BLaER1 treated with 17β-estradiol and CSF1 and Interleukin-3, amounts not matched to agents 10 nM and 100 nM (cell line): ENCODE measurements at regions not wholly inside any gene's neighbourhood (a gene's known extent, or its start where the extent isn't known, plus 50 kb on each side); places are given as distances from the start of the nearest gene placed in this dataset.

Source experiments
- H3K27ac ChIP-seq, 11 experiments: shearing (Covaris generic); formaldehyde crosslinking; 2 replicates each; pipeline ENCODE4 v1.8.1; 2022
- H3K27me3 ChIP-seq, 11 experiments: shearing (Covaris generic); formaldehyde crosslinking; 2 replicates each; pipeline ENCODE4 v1.8.1; 2022
- H3K36me3 ChIP-seq, 11 experiments: shearing (Covaris generic); formaldehyde crosslinking; 2 replicates each; pipeline ENCODE4 v1.8.1; 2022
- H3K4me1 ChIP-seq, 10 experiments: shearing (Covaris generic); formaldehyde crosslinking; 2 replicates each; pipeline ENCODE4 v1.8.1; 2022
- H3K4me2 ChIP-seq, 11 experiments: shearing (Covaris generic); formaldehyde crosslinking; 2 replicates each; pipeline ENCODE4 v1.8.1; 2022
- H3K4me3 ChIP-seq, 10 experiments: shearing (Covaris generic); formaldehyde crosslinking; 2 replicates each; pipeline ENCODE4 v1.8.1; 2022
- H3K9ac ChIP-seq, 11 experiments: shearing (Covaris generic); formaldehyde crosslinking; 2 replicates each; pipeline ENCODE4 v1.8.1; 2022
- H3K9me3 ChIP-seq, 11 experiments: shearing (Covaris generic); formaldehyde crosslinking; replicated peaks in 1 of 11; 2 replicates each; pipeline ENCODE4 v1.8.1; 2022
- H4K20me1 ChIP-seq, 11 experiments: shearing (Covaris generic); formaldehyde crosslinking; 2 replicates each; pipeline ENCODE4 v1.8.1; 2022
- Cebpa-rat ChIP-seq, 11 experiments: shearing (Covaris generic); IDR thresholded peaks; 2 replicates each; pipeline ENCODE4 v1.8.1; 2022

DNA sequence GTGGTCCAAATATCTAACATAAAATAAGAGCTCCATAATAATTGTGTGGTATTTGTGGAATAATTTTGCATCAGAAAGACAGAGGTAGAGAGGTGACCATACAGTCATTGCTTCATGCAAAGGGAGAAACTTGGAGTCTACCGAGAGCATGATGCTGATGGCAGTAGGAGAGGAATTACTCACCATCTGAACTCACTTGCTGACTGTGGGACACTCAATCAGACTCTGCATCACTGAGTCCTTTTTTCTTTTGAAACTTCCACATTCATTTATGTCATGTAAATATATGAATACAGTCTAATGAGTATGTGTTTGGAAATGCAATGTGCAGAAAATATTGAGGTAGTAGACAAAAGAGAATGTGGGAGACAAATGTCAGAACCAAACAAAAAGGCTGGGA is 933.8 kb downstream of the REEP3 start:
- Histone ChIP-seq H3K27ac (no peak overlapping the region), H3K9me3 (peaks cover 0 to 6% (median 0%) of the 10 kb centered on the region in 11 experiments; a peak in 2 of 22 replicates), H3K4me2 (no peak overlapping the region), H4K20me1 (no peaks in the 10 kb centered on the region), H3K27me3 (no peaks in the 10 kb centered on the region), H3K4me3 (no peak overlapping the region), H3K4me1 (no peaks in the 10 kb centered on the region), H3K36me3 (no peaks in the 10 kb centered on the region), H3K9ac (no peak overlapping the region)
- TF ChIP-seq Cebpa-rat (IDR thresholded peaks at IDR 0.05) = no peak

DNA sequence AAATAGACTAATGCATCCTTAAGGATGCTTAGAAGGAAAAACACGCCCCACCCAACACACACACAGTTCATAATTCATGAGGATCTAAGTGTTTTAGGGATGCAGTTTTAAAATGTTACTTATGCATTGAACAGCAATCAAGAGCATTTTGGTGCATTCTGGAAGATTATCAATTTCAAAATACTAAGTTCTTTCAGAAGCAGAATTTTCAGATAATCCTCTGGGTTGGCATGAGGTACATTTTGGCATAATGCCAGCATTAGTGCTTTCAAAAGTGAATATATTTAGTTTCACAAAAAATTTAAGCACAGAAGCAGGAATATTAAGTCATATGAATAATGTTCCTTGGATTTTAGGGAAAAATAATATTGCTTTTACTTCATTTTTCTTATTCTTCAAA is 937.1 kb downstream of the REEP3 start:
- TF ChIP-seq Cebpa-rat (IDR thresholded peaks at IDR 0.05) = no peak
- H3K4me1 ChIP-seq = no peaks in the 10 kb centered on the region
- no peak overlapping the region for H3K4me3 ChIP-seq
- H3K9ac ChIP-seq = no peak overlapping the region
- no peaks in the 10 kb centered on the region for H3K36me3 ChIP-seq
- no peak overlapping the region for H3K4me2 ChIP-seq
- H3K27me3 ChIP-seq = no peaks in the 10 kb centered on the region
- H3K27ac ChIP-seq = no peak overlapping the region
- H3K9me3 ChIP-seq = peaks cover 0 to 17% (median 4%) of the 10 kb centered on the region in 11 experiments; a peak in 20 of 22 replicates
- no peaks in the 10 kb centered on the region for H4K20me1 ChIP-seq

DNA sequence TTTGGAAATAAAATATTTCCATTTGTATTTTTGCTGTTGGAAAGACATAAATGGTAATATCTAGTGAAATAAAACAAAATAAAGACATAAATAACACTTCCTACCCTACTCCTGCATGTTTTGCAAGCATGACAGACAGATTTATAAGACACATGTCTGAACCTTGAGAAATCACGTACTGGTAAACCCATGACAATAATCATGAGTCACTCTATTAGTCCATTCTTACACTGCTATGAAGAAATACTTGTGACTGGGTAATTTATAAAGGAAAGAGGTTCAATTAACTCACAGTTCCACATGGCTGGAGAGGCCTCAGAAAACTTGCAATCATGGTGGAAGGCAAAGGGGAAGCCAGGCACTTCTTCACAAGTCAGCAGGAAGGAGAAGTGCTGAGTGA is 942.2 kb downstream of the REEP3 start:
- Histone ChIP-seq H3K36me3 (no peaks in the 10 kb centered on the region; a peak in 1 of 22 replicates), H3K27me3 (no peaks in the 10 kb centered on the region), H4K20me1 (no peaks in the 10 kb centered on the region), H3K9ac (no peak overlapping the region), H3K27ac (no peak overlapping the region), H3K9me3 (peaks cover 20 to 32% (median 27%) of the 10 kb centered on the region in 11 experiments), H3K4me2 (no peak overlapping the region), H3K4me1 (no peaks in the 10 kb centered on the region), H3K4me3 (no peak overlapping the region)
- no peak for TF ChIP-seq Cebpa-rat (IDR thresholded peaks at IDR 0.05)

DNA sequence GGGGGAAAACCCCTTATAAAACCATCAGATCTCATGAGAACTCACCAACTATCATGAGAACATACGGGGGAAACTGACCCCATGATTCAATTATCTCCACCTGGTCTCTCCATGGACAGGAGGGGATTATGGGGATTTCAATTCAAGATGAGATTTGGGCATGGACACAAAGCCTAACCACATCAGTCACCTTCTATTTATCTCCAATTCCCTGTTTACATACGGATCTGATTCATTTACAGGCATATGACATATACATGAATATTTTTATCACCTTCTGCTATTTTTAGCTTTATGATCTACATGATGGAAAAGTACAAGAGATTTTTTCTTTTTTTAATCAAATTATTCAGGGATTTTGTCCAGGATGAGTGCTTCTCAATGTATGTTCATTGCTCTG is 944.5 kb downstream of the REEP3 start:
- H4K20me1 ChIP-seq = no peaks in the 10 kb centered on the region
- no peak overlapping the region for H3K4me2 ChIP-seq
- H3K27me3 ChIP-seq = no peaks in the 10 kb centered on the region
- H3K36me3 ChIP-seq = no peaks in the 10 kb centered on the region; a peak in 1 of 22 replicates
- TF ChIP-seq Cebpa-rat (IDR thresholded peaks at IDR 0.05) = no peak
- H3K4me1 ChIP-seq = no peaks in the 10 kb centered on the region
- H3K27ac ChIP-seq = no peak overlapping the region
- no peak overlapping the region for H3K9ac ChIP-seq
- H3K4me3 ChIP-seq = no peak overlapping the region
- peaks cover 20 to 32% (median 27%) of the 10 kb centered on the region in 11 experiments for H3K9me3 ChIP-seq

DNA sequence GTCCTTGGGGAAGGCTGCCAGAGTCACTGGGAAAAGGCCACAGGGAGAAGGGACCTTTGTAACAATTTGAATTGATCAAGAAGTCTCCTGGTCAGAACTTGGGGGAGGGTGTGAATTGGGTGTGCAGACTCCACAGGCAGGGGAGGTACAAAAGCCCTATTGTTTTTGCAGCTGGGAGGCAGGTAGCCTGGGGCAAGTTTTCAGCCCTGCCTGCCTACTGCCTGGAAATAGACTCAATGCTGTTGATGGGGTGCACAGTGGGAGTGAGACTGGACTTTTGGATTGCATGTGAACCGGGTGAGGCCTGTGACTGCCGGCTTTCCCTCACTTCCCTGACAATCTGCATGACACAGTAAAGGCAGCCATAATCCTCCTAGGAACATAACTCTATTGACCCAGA is 947.0 kb downstream of the REEP3 start:
- no peaks in the 10 kb centered on the region; a peak in 1 of 22 replicates for H3K36me3 ChIP-seq
- no peak overlapping the region for H3K4me3 ChIP-seq
- peaks cover 19 to 25% (median 22%) of the 10 kb centered on the region in 11 experiments for H3K9me3 ChIP-seq
- H4K20me1 ChIP-seq = no peaks in the 10 kb centered on the region
- no peak overlapping the region for H3K27ac ChIP-seq
- H3K4me1 ChIP-seq = no peaks in the 10 kb centered on the region
- H3K27me3 ChIP-seq = no peaks in the 10 kb centered on the region
- H3K9ac ChIP-seq = no peak overlapping the region
- no peak overlapping the region for H3K4me2 ChIP-seq
- TF ChIP-seq Cebpa-rat (IDR thresholded peaks at IDR 0.05) = no peak

DNA sequence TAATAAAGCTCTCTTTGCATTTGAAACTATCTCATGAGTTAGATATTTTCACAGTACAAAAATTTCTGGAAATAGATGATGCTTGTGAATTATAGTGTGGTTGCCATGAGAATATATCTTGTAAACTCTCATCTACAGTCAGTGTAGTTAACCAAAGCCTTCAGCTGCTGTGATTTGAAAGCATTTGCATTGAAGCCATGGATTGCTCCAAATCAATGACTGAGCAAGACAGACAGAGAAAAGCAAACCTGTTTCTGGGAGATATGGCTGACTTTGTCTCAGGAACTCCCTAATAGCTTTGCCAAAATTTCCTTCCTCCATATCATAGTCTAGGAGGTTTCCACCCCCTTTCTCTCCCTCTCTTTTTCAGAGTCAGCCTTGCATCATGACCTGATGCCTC is 955.3 kb downstream of the REEP3 start:
- Histone ChIP-seq H3K27me3 (no peaks in the 10 kb centered on the region), H3K36me3 (no peaks in the 10 kb centered on the region), H3K9me3 (peaks cover 0 to 8% (median 0%) of the 10 kb centered on the region in 11 experiments; a peak in 1 of 22 replicates), H3K9ac (no peak overlapping the region), H3K4me2 (no peak overlapping the region), H4K20me1 (no peaks in the 10 kb centered on the region), H3K27ac (no peak overlapping the region), H3K4me3 (no peak overlapping the region), H3K4me1 (no peaks in the 10 kb centered on the region)
- no peak for TF ChIP-seq Cebpa-rat (IDR thresholded peaks at IDR 0.05)

DNA sequence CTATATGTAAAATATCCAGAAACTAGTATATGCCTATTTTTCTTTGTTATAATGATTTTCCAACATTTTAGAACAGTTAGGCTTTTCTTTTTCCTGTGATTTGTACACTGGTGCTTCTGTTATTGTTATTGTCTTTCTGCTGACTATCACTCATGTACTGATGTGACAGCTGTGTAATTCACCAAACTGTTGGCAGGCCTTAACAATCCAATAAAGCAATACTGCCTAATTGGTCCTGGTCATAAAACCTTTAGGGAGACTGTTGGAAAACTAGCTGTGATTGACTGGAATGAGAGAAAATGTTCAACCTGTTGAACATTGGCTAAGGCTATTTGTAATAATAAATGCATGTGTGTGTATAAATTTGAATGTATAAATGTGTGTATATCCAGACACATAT is 956.6 kb downstream of the REEP3 start:
- H4K20me1 ChIP-seq = no peaks in the 10 kb centered on the region
- H3K36me3 ChIP-seq = no peaks in the 10 kb centered on the region
- H3K9ac ChIP-seq = no peak overlapping the region
- no peak overlapping the region for H3K4me3 ChIP-seq
- H3K4me2 ChIP-seq = no peak overlapping the region
- H3K4me1 ChIP-seq = no peaks in the 10 kb centered on the region
- no peaks in the 10 kb centered on the region for H3K27me3 ChIP-seq
- H3K9me3 ChIP-seq = peaks cover 0 to 8% (median 0%) of the 10 kb centered on the region in 11 experiments; a peak in 1 of 22 replicates
- H3K27ac ChIP-seq = no peak overlapping the region
- TF ChIP-seq Cebpa-rat (IDR thresholded peaks at IDR 0.05) = no peak

DNA sequence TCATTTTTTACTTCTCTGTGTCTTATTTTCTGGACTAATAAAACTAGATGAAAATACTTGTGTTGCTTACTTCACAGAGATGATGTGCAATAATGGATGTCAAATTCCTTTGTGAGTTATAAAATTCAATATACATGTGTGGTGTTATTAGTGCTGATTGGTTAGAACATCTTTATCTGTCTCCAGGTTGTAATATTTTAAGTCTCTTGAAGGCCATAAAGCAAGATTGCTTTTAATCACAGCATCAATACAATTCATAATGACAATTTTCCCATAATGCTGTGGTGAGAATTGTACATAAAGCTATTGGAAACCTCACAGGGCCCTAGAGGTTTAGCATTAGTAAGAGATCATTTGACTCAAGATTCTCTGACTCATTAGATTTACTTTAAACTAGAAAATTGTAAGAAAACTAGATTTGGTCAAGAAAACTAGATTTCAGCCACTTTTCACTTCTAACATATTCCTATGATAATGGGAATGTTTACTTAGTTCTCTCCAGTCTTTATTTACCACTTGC is 963.7 kb downstream of the REEP3 start:
- H3K9ac ChIP-seq = no peak overlapping the region
- no peaks in the 10 kb centered on the region for H3K4me1 ChIP-seq
- H3K27me3 ChIP-seq = no peaks in the 10 kb centered on the region
- no peak overlapping the region for H3K27ac ChIP-seq
- no peak for TF ChIP-seq Cebpa-rat (IDR thresholded peaks at IDR 0.05)
- no peaks in the 10 kb centered on the region for H4K20me1 ChIP-seq
- H3K36me3 ChIP-seq = no peaks in the 10 kb centered on the region
- H3K9me3 ChIP-seq = no peaks in the 10 kb centered on the region
- no peak overlapping the region for H3K4me2 ChIP-seq
- H3K4me3 ChIP-seq = no peak overlapping the region

DNA sequence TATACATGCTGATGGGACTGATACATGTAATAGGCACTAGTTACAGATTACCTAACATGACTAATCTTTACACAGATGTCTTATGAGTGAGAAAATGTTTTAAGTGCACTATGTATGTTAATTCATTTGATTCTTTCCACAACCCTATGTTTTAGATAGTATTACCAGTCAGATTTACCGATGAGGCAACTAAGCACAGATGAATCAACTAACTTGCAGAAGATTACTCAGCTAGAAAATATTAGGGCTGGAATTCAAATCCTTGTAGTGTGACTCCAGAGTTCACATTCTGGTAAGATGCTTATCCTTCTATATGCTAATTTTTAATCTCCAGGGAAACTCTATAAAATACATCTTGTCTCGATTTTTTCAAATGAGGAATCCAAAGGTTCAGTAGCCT is 964.9 kb downstream of the REEP3 start:
- Histone ChIP-seq H3K4me3 (no peak overlapping the region), H3K4me2 (no peak overlapping the region), H3K4me1 (no peaks in the 10 kb centered on the region), H3K27me3 (no peaks in the 10 kb centered on the region), H4K20me1 (no peaks in the 10 kb centered on the region), H3K9me3 (no peaks in the 10 kb centered on the region), H3K27ac (no peak overlapping the region), H3K36me3 (no peaks in the 10 kb centered on the region), H3K9ac (no peak overlapping the region)
- no peak for TF ChIP-seq Cebpa-rat (IDR thresholded peaks at IDR 0.05)

DNA sequence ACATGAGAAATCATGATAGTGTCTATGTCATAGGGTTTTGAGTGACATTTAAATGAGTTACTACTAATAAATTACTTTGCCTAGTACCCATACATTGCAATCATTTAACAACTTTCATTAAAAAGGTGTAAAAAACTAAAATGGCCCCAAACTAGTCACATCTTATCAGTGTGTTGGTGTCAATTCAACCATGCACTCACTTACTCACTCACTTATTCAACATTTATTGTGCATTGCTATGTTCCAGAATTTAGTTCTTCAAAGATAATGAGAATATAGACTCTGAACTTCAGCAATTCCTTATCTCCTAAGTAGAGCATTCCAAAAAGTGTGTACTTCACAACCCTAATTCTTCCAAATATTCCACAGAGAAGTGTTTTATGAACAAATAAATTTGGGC is 965.7 kb downstream of the REEP3 start:
- H3K27ac ChIP-seq = no peak overlapping the region
- no peaks in the 10 kb centered on the region for H3K27me3 ChIP-seq
- no peak for TF ChIP-seq Cebpa-rat (IDR thresholded peaks at IDR 0.05)
- H3K4me3 ChIP-seq = no peak overlapping the region
- no peaks in the 10 kb centered on the region for H3K9me3 ChIP-seq
- H3K4me1 ChIP-seq = no peaks in the 10 kb centered on the region
- no peaks in the 10 kb centered on the region for H3K36me3 ChIP-seq
- no peak overlapping the region for H3K9ac ChIP-seq
- no peaks in the 10 kb centered on the region for H4K20me1 ChIP-seq
- no peak overlapping the region for H3K4me2 ChIP-seq
